VCaP (cell line): ENCODE measurements at regions not wholly inside any gene's neighbourhood (a gene's known extent, or its start where the extent isn't known, plus 50 kb on each side); places are given as distances from the start of the nearest gene placed in this dataset.

ENCODE experiments used
- H3K27ac ChIP-seq: fragments of 450-650 bp; 2 replicates; pipeline ENCODE4 v1.5.1; 2017
- TF ChIP-seq, protein P1 (sequence below): fragments of 450-650 bp; conservative IDR thresholded peaks from 2 replicates; pipeline ENCODE4 v1.5.1; 2017; ENCODE audit warnings: mild to moderate bottlenecking, moderate library complexity

GRCh38 chr5:3654515-3654914, 58.9 kb downstream of the IRX1 start:
- TF ChIP-seq, protein P1, sequence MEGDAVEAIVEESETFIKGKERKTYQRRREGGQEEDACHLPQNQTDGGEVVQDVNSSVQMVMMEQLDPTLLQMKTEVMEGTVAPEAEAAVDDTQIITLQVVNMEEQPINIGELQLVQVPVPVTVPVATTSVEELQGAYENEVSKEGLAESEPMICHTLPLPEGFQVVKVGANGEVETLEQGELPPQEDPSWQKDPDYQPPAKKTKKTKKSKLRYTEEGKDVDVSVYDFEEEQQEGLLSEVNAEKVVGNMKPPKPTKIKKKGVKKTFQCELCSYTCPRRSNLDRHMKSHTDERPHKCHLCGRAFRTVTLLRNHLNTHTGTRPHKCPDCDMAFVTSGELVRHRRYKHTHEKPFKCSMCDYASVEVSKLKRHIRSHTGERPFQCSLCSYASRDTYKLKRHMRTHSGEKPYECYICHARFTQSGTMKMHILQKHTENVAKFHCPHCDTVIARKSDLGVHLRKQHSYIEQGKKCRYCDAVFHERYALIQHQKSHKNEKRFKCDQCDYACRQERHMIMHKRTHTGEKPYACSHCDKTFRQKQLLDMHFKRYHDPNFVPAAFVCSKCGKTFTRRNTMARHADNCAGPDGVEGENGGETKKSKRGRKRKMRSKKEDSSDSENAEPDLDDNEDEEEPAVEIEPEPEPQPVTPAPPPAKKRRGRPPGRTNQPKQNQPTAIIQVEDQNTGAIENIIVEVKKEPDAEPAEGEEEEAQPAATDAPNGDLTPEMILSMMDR, result no peak
- no peak overlapping the region for H3K27ac ChIP-seq

GRCh38 chr5:3656803-3657202, 61.2 kb downstream of the IRX1 start:
- TF ChIP-seq, protein P1, result no peak
- no peak overlapping the region for H3K27ac ChIP-seq

DNA sequence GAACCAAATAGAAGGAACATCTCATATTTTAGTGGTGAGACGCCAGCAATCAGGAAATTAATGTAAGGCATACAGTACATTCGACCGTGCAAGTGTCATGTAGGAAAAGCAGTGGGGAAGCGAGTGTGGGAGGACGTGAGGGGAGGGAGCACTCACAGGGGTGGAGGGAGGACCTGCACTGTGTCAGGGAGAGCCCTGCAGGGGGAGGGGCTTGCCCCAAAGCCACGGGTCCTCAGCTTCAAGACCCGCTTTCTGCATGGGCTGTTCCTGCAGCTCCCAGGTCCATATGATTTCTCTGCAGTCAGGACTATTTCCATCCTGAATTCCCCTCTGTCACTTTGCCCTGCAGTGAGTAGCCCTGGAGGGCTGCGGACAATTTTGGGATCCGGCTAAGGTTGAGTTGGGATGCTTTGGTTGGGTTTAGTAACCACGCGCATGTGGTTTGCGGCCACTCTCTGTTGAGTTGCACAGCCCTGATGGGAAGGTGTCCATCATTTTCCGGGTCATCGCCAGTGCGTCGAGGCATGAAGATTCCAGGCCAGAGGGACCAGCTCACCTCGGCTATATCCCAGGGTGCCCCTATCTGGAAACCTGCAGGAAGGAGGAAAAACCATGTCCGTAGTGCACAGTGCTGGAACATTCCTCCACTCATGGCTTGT, 61.9 kb downstream of the IRX1 start:
- H3K27ac ChIP-seq, result no peak overlapping the region
- TF ChIP-seq, protein P1, result no peak

GRCh38 chr5:3658929-3659328, 63.3 kb downstream of the IRX1 start:
- H3K27ac ChIP-seq, result no peak overlapping the region
- TF ChIP-seq, protein P1, result no peak

DNA sequence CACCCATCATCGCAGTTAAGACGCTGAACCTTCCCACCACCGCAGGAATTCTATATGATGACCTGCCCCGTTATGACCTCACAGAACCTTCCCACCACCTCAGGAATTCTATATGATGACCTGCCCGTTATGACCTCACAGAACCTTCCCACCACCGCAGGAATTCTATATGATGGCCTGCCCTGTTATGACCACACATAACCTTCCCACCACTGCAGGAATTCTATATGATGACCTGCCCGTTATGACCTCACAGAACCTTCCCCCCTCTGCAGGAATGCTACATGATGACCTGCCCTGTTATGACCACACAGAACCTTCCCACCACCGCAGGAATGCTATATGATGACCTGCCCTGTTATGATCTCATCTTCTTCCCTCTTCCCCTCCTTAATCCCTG, 64.3 kb downstream of the IRX1 start:
- TF ChIP-seq, protein P1, result no peak
- no peak overlapping the region for H3K27ac ChIP-seq

GRCh38 chr5:3660630-3661029, 65.0 kb downstream of the IRX1 start:
- TF ChIP-seq, protein P1, result no peak
- no peak overlapping the region for H3K27ac ChIP-seq

GRCh38 chr5:3661755-3662296, 66.2 kb downstream of the IRX1 start:
- no peak overlapping the region for H3K27ac ChIP-seq
- TF ChIP-seq, protein P1, result no peak
